Smooth muscle cell (in vitro differentiated cells): ENCODE measurements at regions not wholly inside any gene's neighbourhood (a gene's known extent, or its start where the extent isn't known, plus 50 kb on each side); places are given as distances from the start of the nearest gene placed in this dataset.
"Not testable (repeated sequence)": the region's sequence is repeated elsewhere in the genome, so short reads cannot be mapped to it uniquely, and the experiment has no call there.

Source experiments
- DNase-seq: peaks from one replicate; lab custom pipeline; 2025; ENCODE audit not compliant: unreplicated experiment; lab: John Stamatoyannopoulos, UW
- H2AFZ ChIP-seq: fragments of 200-600 bp; sonication (generic); 2 replicates; pipeline ENCODE4 v1.6.0; 2016; ENCODE audit warnings: antibody characterized with exemption, low read depth, mild to moderate bottlenecking
- H3F3A ChIP-seq: fragments of 200-600 bp; sonication (generic); 2 replicates; pipeline ENCODE4 v1.6.0; 2017; ENCODE audit warnings: antibody characterized with exemption, low read depth
- H3K27ac ChIP-seq: fragments of 200-600 bp; sonication (generic); 2 replicates; pipeline ENCODE4 v1.5.1; 2016; ENCODE audit warnings: low read depth, mild to moderate bottlenecking
- H3K27me3 ChIP-seq: fragments of 200-600 bp; sonication (generic); 2 replicates; pipeline ENCODE4 v1.6.1; 2016; ENCODE audit warnings: low read depth, mild to moderate bottlenecking
- H3K36me3 ChIP-seq: fragments of 200-600 bp; sonication (generic); 2 replicates; pipeline ENCODE4 v1.5.1; 2016; ENCODE audit warnings: low read depth
- H3K4me1 ChIP-seq: fragments of 200-600 bp; sonication (generic); 2 replicates; pipeline ENCODE4 v1.5.1; 2016; ENCODE audit warnings: low read depth
- H3K4me2 ChIP-seq: fragments of 200-600 bp; sonication (generic); 2 replicates; pipeline ENCODE4 v1.6.0; 2016; ENCODE audit warnings: mild to moderate bottlenecking
- H3K4me3 ChIP-seq: fragments of 200-600 bp; sonication (generic); 2 replicates; pipeline ENCODE4 v1.5.1; 2016; ENCODE audit warnings: mild to moderate bottlenecking
- H3K79me2 ChIP-seq: fragments of 200-600 bp; sonication (generic); 2 replicates; pipeline ENCODE4 v1.6.0; 2016; ENCODE audit warnings: low read depth, mild to moderate bottlenecking
- H3K9ac ChIP-seq: fragments of 200-600 bp; sonication (generic); 2 replicates; pipeline ENCODE4 v1.6.0; 2016; ENCODE audit warnings: low read depth
- H3K9me3 ChIP-seq: fragments of 200-600 bp; sonication (generic); replicated peaks from 2 replicates; pipeline ENCODE4 v1.5.1; 2016; ENCODE audit warnings: low read depth
- H4K20me1 ChIP-seq: fragments of 200-600 bp; sonication (generic); 2 replicates; pipeline ENCODE4 v1.6.0; 2016; ENCODE audit warnings: low read depth
- CTCF ChIP-seq: fragments of 200-600 bp; sonication (generic); IDR thresholded peaks from 2 replicates; pipeline ENCODE4 v1.5.1; 2017; ENCODE audit warnings: borderline replicate concordance, mild to moderate bottlenecking, antibody characterized with exemption; ENCODE audit not compliant: insufficient read depth, poor library complexity, severe bottlenecking
- WGBS: methylation state at CpG from one replicate; pipeline ENCODE4 v1.1.7; 2016; ENCODE audit warnings: low lambda C conversion rate; 5-methylcytosine and 5-hydroxymethylcytosine counted together

- H3K4me1 ChIP-seq = no peaks in the 10 kb centered on the region
- DNase-seq = no peak
- H3K9me3 ChIP-seq = no peaks in the 10 kb centered on the region
- no peaks in the 10 kb centered on the region for H4K20me1 ChIP-seq
- H3K4me3 ChIP-seq = no peak overlapping the region
- no peak overlapping the region for H2AFZ ChIP-seq
- H3K27me3 ChIP-seq = no peaks in the 10 kb centered on the region
- H3K36me3 ChIP-seq = no peaks in the 10 kb centered on the region
- no peaks in the 10 kb centered on the region for H3K79me2 ChIP-seq
- H3K9ac ChIP-seq = no peak overlapping the region
- TF ChIP-seq CTCF = no peak
- no peak overlapping the region for H3K27ac ChIP-seq
- no peak overlapping the region for H3K4me2 ChIP-seq
- WGBS = 92% methylated on average over 31 of the region's 31 CpGs
- H3F3A ChIP-seq = no peaks in the 10 kb centered on the region
Observed at GRCh38 chr7:21330462-21331178, 97.3 kb upstream of the SP4 start.

GRCh38 chr7:21334906-21335305 lies 93.0 kb upstream of the SP4 start:
- no peak overlapping the region for H3K9ac ChIP-seq
- H3K4me3 ChIP-seq = no peak overlapping the region
- no peaks in the 10 kb centered on the region for H4K20me1 ChIP-seq
- WGBS = 90% methylated on average over 1 of the region's 1 CpG
- H2AFZ ChIP-seq = no peak overlapping the region
- H3K4me1 ChIP-seq = no peaks in the 10 kb centered on the region
- no peaks in the 10 kb centered on the region for H3K36me3 ChIP-seq
- no peak overlapping the region for H3K27ac ChIP-seq
- DNase-seq = no peak
- TF ChIP-seq CTCF = no peak
- no peaks in the 10 kb centered on the region for H3K79me2 ChIP-seq
- no peaks in the 10 kb centered on the region for H3K27me3 ChIP-seq
- no peaks in the 10 kb centered on the region for H3K9me3 ChIP-seq
- no peak overlapping the region for H3K4me2 ChIP-seq
- H3F3A ChIP-seq = no peaks in the 10 kb centered on the region

- Histone ChIP-seq H3K79me2 (no peaks in the 10 kb centered on the region), H3K9me3 (no peaks in the 10 kb centered on the region), H3K27me3 (no peaks in the 10 kb centered on the region), H3K36me3 (no peaks in the 10 kb centered on the region), H2AFZ (no peak overlapping the region), H3K4me3 (no peak overlapping the region), H3F3A (no peaks in the 10 kb centered on the region), H3K27ac (no peak overlapping the region), H4K20me1 (no peaks in the 10 kb centered on the region), H3K4me1 (no peaks in the 10 kb centered on the region), H3K9ac (no peak overlapping the region), H3K4me2 (no peak overlapping the region)
- DNase-seq = no peak
- 90% methylated on average over 7 of the region's 7 CpGs for WGBS
- no peak for TF ChIP-seq CTCF
Observed at GRCh38 chr7:21336743-21337142, 91.1 kb upstream of the SP4 start.

- Histone ChIP-seq H3F3A (no peaks in the 10 kb centered on the region), H3K36me3 (no peaks in the 10 kb centered on the region), H3K4me1 (no peaks in the 10 kb centered on the region), H3K27me3 (no peaks in the 10 kb centered on the region), H3K4me2 (no peak overlapping the region), H4K20me1 (no peaks in the 10 kb centered on the region), H3K9me3 (no peaks in the 10 kb centered on the region), H3K79me2 (no peaks in the 10 kb centered on the region), H3K27ac (no peak overlapping the region), H2AFZ (no peak overlapping the region), H3K4me3 (no peak overlapping the region), H3K9ac (no peak overlapping the region)
- no peak for TF ChIP-seq CTCF
- DNase-seq = no peak
- 71% methylated on average over 4 of the region's 4 CpGs for WGBS
Observed at GRCh38 chr7:21338728-21339164, 89.1 kb upstream of the SP4 start.

- 54% methylated on average over 7 of the region's 7 CpGs for WGBS
- H3K9me3 ChIP-seq = not testable (repeated sequence)
Observed at GRCh38 chr7:21344900-21345299, 83.0 kb upstream of the SP4 start.

More at GRCh38 chr7:21344900-21345299, 83.0 kb upstream of the SP4 start:
- not testable (repeated sequence) for H4K20me1 ChIP-seq, H3K79me2 ChIP-seq, H3K4me3 ChIP-seq, H3K27me3 ChIP-seq, H3K27ac ChIP-seq, H3K36me3 ChIP-seq, DNase-seq, H3K4me2 ChIP-seq, H2AFZ ChIP-seq, H3K4me1 ChIP-seq, H3K9ac ChIP-seq, H3F3A ChIP-seq
